Endodermal cell (in vitro differentiated cells): ENCODE measurements at regions not wholly inside any gene's neighbourhood (a gene's known extent, or its start where the extent isn't known, plus 50 kb on each side); places are given as distances from the start of the nearest gene placed in this dataset.

Source experiments
- DNase-seq: peaks from one replicate; pipeline ENCODE4 v3.0.0-alpha.2; 2017
- H3K27ac ChIP-seq: 2 replicates; pipeline ENCODE4 v1.5.1; 2013; ENCODE audit warnings: mild to moderate bottlenecking, low read depth, low read length, moderate library complexity
- H3K27me3 ChIP-seq: 2 replicates; pipeline ENCODE4 v1.6.1; 2013; ENCODE audit warnings: mild to moderate bottlenecking, low read length, moderate library complexity; ENCODE audit not compliant: insufficient read depth, control insufficient read depth, poor library complexity, severe bottlenecking
- H3K36me3 ChIP-seq: 2 replicates; pipeline ENCODE4 v1.7.0; 2013; ENCODE audit warnings: mild to moderate bottlenecking, low read length, moderate library complexity; ENCODE audit not compliant: control insufficient read depth, insufficient read depth
- H3K4me1 ChIP-seq: one replicate; pipeline ENCODE4 v1.7.0; 2013; ENCODE audit warnings: low read length; ENCODE audit not compliant: control insufficient read depth, insufficient read depth
- H3K4me3 ChIP-seq: 2 replicates; pipeline ENCODE4 v1.5.1; 2013; ENCODE audit warnings: mild to moderate bottlenecking, low read length, moderate library complexity
- H3K9ac ChIP-seq: 2 replicates; pipeline ENCODE4 v1.6.1; 2013; ENCODE audit warnings: mild to moderate bottlenecking, low read length, moderate library complexity; ENCODE audit not compliant: poor library complexity, severe bottlenecking; ENCODE audit errors: extremely low read depth
- H3K9me3 ChIP-seq: 2 replicates; pipeline ENCODE4 v1.6.1; 2013; ENCODE audit warnings: mild to moderate bottlenecking, low read length, moderate library complexity; ENCODE audit not compliant: control insufficient read depth
- H3K27ac Mint-ChIP-seq: 2 replicates; pipeline ENCODE4 v1.8.0; 2020; ENCODE audit warnings: mixed read lengths
- H3K27me3 Mint-ChIP-seq: 2 replicates; pipeline ENCODE4 v1.8.0; 2021; ENCODE audit warnings: mild to moderate bottlenecking, mixed read lengths; ENCODE audit not compliant: insufficient read depth
- H3K36me3 Mint-ChIP-seq: 2 replicates; pipeline ENCODE4 v1.8.0; 2020; ENCODE audit warnings: low read depth, mixed read lengths
- H3K4me1 Mint-ChIP-seq: 2 replicates; pipeline ENCODE4 v1.8.0; 2020; ENCODE audit warnings: mixed read lengths
- H3K4me3 Mint-ChIP-seq: 2 replicates; pipeline ENCODE4 v1.8.0; 2020; ENCODE audit warnings: mild to moderate bottlenecking, moderate library complexity, mixed read lengths
- H3K9me3 Mint-ChIP-seq: 2 replicates; pipeline ENCODE4 v1.8.0; 2020; ENCODE audit warnings: mild to moderate bottlenecking, mixed read lengths
- CTCF ChIP-seq: fragments of 200-600 bp; sonication (generic); conservative IDR thresholded peaks from 2 replicates; pipeline ENCODE4 v1.5.0; 2021; ENCODE audit warnings: antibody characterized with exemption, mild to moderate bottlenecking
- WGBS, 2 experiments: methylation state at CpG; one replicate each; pipeline versions ENCODE4 v1.1.5 to v1.1.7; 2013; ENCODE audit warnings: missing lambda C conversion rate in 2 of 2, mixed read lengths in 1 of 2; ENCODE audit not compliant: insufficient coverage in 1 of 2, insufficient read length in 1 of 2; 5-methylcytosine and 5-hydroxymethylcytosine counted together

- Mint-ChIP-seq H3K4me3 (no peak overlapping the region), H3K36me3 (no peaks in the 10 kb centered on the region), H3K9me3 (no peaks in the 10 kb centered on the region), H3K4me1 (peaks cover 20% of the 10 kb centered on the region), H3K27ac (no peak overlapping the region), H3K27me3 (no peaks in the 10 kb centered on the region)
- Histone ChIP-seq H3K4me3 (no peak overlapping the region), H3K27ac (no peak overlapping the region), H3K9me3 (no peaks in the 10 kb centered on the region), H3K9ac (no peak overlapping the region), H3K4me1 (no peaks in the 10 kb centered on the region), H3K36me3 (no peaks in the 10 kb centered on the region), H3K27me3 (no peaks in the 10 kb centered on the region)
- TF ChIP-seq CTCF, result no peak
- DNase-seq, result no peak
- 92 to 94% methylated on average over 2 to 3 of the region's 3 CpGs for WGBS, 2 experiments
Measured at GRCh38 chr10:10514797-10515196, 502.9 kb upstream of the CELF2 start.

- no peaks in the 10 kb centered on the region for H3K9me3 ChIP-seq
- no peak overlapping the region for H3K9ac ChIP-seq
- no peak for DNase-seq
- no peaks in the 10 kb centered on the region for H3K4me1 ChIP-seq
- H3K27me3 ChIP-seq, result no peaks in the 10 kb centered on the region
- no peak for TF ChIP-seq CTCF
- H3K27ac ChIP-seq, result no peak overlapping the region
- Mint-ChIP-seq H3K4me3 (no peak overlapping the region), H3K9me3 (no peaks in the 10 kb centered on the region), H3K4me1 (peaks cover 27% of the 10 kb centered on the region), H3K27me3 (no peaks in the 10 kb centered on the region), H3K27ac (no peak overlapping the region), H3K36me3 (no peaks in the 10 kb centered on the region)
- H3K4me3 ChIP-seq, result no peak overlapping the region
- no peaks in the 10 kb centered on the region for H3K36me3 ChIP-seq
- WGBS, 2 experiments, result 92% methylated on average over 10 to 13 of the region's 13 CpGs
Measured at GRCh38 chr10:10515479-10516204, 502.0 kb upstream of the CELF2 start.

DNA sequence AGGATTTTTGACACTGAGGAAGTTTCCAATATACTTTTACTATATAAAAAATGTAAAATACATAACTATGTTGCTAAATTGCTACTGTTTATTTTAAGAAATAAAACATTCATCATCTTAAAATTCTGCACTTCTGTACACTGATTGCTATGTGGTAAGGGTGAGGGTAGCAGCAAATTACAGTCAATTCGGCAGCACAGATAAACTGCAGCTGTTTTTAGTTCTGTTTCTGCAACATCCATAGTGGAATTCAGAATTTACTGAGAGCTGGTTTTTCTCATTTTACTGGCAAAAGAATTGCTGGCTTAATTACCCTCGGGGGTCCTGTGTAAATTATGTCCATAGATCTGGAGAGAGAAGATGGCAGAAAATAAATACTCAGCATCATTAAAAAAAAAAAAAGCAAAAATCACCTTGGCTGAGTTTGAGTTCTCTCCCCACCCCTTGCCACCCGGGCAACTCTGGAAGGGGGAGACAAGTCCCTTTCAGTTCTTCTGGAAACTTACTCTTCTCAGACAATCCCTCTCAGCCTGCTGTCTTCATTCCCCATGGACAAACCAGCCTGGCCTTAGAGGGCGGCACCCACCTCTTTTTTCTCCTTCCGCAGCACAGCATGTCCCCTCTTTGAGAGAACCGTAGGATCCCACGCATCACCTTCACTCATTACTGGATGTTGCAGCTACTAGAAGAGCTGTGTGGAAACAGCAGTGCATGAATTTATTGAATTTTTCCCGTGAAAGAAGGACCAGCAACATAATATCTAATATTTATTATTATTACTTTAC lies 501.1 kb upstream of the CELF2 start:
- Mint-ChIP-seq H3K4me1 (peaks cover 34% of the 10 kb centered on the region), H3K27me3 (no peaks in the 10 kb centered on the region), H3K36me3 (no peaks in the 10 kb centered on the region), H3K4me3 (no peak overlapping the region), H3K9me3 (no peaks in the 10 kb centered on the region), H3K27ac (no peak overlapping the region)
- Histone ChIP-seq H3K36me3 (no peaks in the 10 kb centered on the region), H3K9me3 (no peaks in the 10 kb centered on the region), H3K27me3 (no peaks in the 10 kb centered on the region), H3K4me3 (no peak overlapping the region), H3K4me1 (no peaks in the 10 kb centered on the region), H3K27ac (no peak overlapping the region), H3K9ac (no peak overlapping the region)
- TF ChIP-seq CTCF, result no peak
- 79 to 90% methylated on average over 2 to 8 of the region's 8 CpGs for WGBS, 2 experiments
- no peak for DNase-seq
